ENCODE measurements at regions not wholly inside any gene's neighbourhood (a gene's known extent, or its start where the extent isn't known, plus 50 kb on each side); places are given as distances from the start of the nearest gene placed in this dataset.

- no peak for DNase-seq
Measured at GRCh38 chr10:56943221-56943755, 582.2 kb upstream of the ZWINT start.

GRCh38 chr10:56934515-56934914, 573.5 kb upstream of the ZWINT start:
- no peak for DNase-seq

- no peak for DNase-seq
Measured at GRCh38 chr10:56928714-56929113, 567.7 kb upstream of the ZWINT start.

- no peak for DNase-seq
Measured at GRCh38 chr10:56927701-56928100, 566.6 kb upstream of the ZWINT start.

GRCh38 chr10:56920601-56921261, 559.7 kb upstream of the ZWINT start:
- DNase-seq, result peak; percentile 67

- DNase-seq, result no peak
Measured at GRCh38 chr10:56912043-56912442, 551.0 kb upstream of the ZWINT start.

GRCh38 chr10:56905051-56905450, 544.0 kb upstream of the ZWINT start:
- no peak for DNase-seq

GRCh38 chr10:56902554-56902953, 541.5 kb upstream of the ZWINT start:
- no peak for DNase-seq

- no peak for DNase-seq
Measured at GRCh38 chr10:56895306-56895705, 534.2 kb upstream of the ZWINT start.

GRCh38 chr10:56881218-56881617, 520.2 kb upstream of the ZWINT start:
- DNase-seq, result no peak

GRCh38 chr10:56880606-56881005, 519.5 kb upstream of the ZWINT start:
- DNase-seq, result no peak

- DNase-seq, result no peak
Measured at GRCh38 chr10:56874950-56875349, 513.9 kb upstream of the ZWINT start.

GRCh38 chr10:56871160-56871668, 510.2 kb upstream of the ZWINT start:
- DNase-seq, result no peak

- DNase-seq, result no peak
Measured at GRCh38 chr10:56867236-56867635, 506.2 kb upstream of the ZWINT start.

- DNase-seq, result no peak
Measured at GRCh38 chr10:56856569-56856968, 495.5 kb upstream of the ZWINT start.

GRCh38 chr10:56844978-56845529, 484.0 kb upstream of the ZWINT start:
- DNase-seq, result no peak

GRCh38 chr10:56836659-56837058, 475.6 kb upstream of the ZWINT start:
- DNase-seq, result no peak

GRCh38 chr10:56831681-56832080, 470.6 kb upstream of the ZWINT start:
- DNase-seq, result no peak

GRCh38 chr10:56823849-56824248, 462.8 kb upstream of the ZWINT start:
- no peak for DNase-seq

- no peak for DNase-seq
Measured at GRCh38 chr10:56805022-56805421, 444.0 kb upstream of the ZWINT start.

- no peak for DNase-seq
Measured at GRCh38 chr10:56785292-56785691, 424.2 kb upstream of the ZWINT start.

- no peak for DNase-seq
Measured at GRCh38 chr10:56782503-56782902, 421.4 kb upstream of the ZWINT start.

GRCh38 chr10:56771343-56771742, 410.3 kb upstream of the ZWINT start:
- DNase-seq, result no peak

- DNase-seq, result no peak
Measured at GRCh38 chr10:56763090-56763489, 402.0 kb upstream of the ZWINT start.

- DNase-seq, result peak; percentile 78
Measured at GRCh38 chr10:56745490-56745889, 384.4 kb upstream of the ZWINT start.

All from islet precursor cell (in vitro differentiated cells).